ENCODE measurements at regions not wholly inside any gene's neighbourhood (a gene's known extent, or its start where the extent isn't known, plus 50 kb on each side); places are given as distances from the start of the nearest gene placed in this dataset.

DNA sequence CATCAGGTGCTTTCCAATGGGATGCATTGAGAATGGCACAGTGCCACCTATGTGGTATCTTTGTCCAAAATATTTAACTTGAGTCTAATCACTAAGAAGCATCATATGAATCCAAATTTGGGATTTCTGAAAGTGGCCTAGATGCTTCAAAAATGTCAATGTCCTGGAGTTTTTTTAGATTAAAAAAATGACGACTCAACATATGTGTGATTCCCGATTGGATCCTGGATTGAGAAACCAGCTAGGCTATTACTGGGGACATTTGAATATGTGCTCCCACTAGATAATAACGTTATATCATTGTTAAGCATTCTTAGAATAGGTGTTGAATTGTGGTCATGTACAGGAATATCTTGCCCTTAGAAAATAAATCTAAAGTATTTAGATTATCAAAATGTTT is 189.2 kb downstream of the TBXT start:
- TF ChIP-seq EZH2 (IDR thresholded peaks at IDR 0.05) (no peak), POLR2AphosphoS5 (IDR thresholded peaks at IDR 0.05; ENCODE audit: borderline replicate concordance, low read depth, low read length) (no peak), FOXP2 (optimal IDR thresholded peaks at IDR 0.05; ENCODE audit: control extremely low read depth, extremely low read length, insufficient read depth) (no peak)

All from SK-N-MC (cell line).